Endothelial cell of umbilical vein (primary cell): ENCODE measurements at regions not wholly inside any gene's neighbourhood (a gene's known extent, or its start where the extent isn't known, plus 50 kb on each side); places are given as distances from the start of the nearest gene placed in this dataset.

ENCODE experiments used
- BruUV-seq: library from RNA; stranded (reverse); fragments of 400-500 nt; replicated peaks from 2 replicates; lab custom pipeline; 2021; lab: Mats Ljungman, UMichigan
- CTCF ChIA-PET: fragments of 300-600, 350-600 bp; sonication (Branson Sonifier 250); formaldehyde crosslinking; loops from one replicate; lab custom pipeline; 2021; ENCODE audit warnings: antibody characterized with exemption, inconsistent platforms; lab: Charles Lee
- POLR2A ChIA-PET: fragments of 300-600, 350-600 bp; sonication (Branson Sonifier 250); formaldehyde crosslinking; loops from one replicate; lab custom pipeline; 2021; ENCODE audit warnings: antibody characterized with exemption, inconsistent platforms; lab: Charles Lee
- DNase-seq: peaks from one replicate; pipeline ENCODE4 v3.0.0-alpha.2; 2011; ENCODE audit warnings: low read depth, low spot score
- FAIRE-seq: peaks from 2 replicates; lab custom pipeline; 2011; peaks lifted over from hg19 to GRCh38; lab: Jason Lieb, UNC
- H2AFZ ChIP-seq: 2 replicates; pipeline ENCODE4 v1.6.0; 2012; ENCODE audit warnings: low read depth, low read length, control low read depth, inconsistent platforms
- H3K27ac ChIP-seq: 2 replicates; pipeline ENCODE4 v1.5.1; 2011; ENCODE audit warnings: low read depth, mild to moderate bottlenecking, control low read depth, low read length, moderate library complexity; ENCODE audit not compliant: insufficient read depth
- H3K27me3 ChIP-seq, 2 experiments: 2 replicates each; pipeline versions ENCODE4 v1.6.0 to v1.6.1; 2011; ENCODE audit warnings: low read length in 2 of 2, mixed read lengths in 1 of 2; ENCODE audit not compliant: control insufficient read depth in 2 of 2, insufficient read depth in 2 of 2
- H3K36me3 ChIP-seq, 2 experiments: 2 replicates in 1 of 2; 3 replicates in 1 of 2; pipeline ENCODE4 v1.5.1; 2011; ENCODE audit warnings: low read length in 2 of 2, mild to moderate bottlenecking in 1 of 2, moderate library complexity in 1 of 2; ENCODE audit not compliant: control insufficient read depth in 2 of 2, insufficient read depth in 2 of 2; ENCODE audit errors: extremely low read depth in 1 of 2
- H3K4me1 ChIP-seq: 3 replicates; pipeline ENCODE4 v1.5.1; 2011; ENCODE audit warnings: mild to moderate bottlenecking, low read length; ENCODE audit not compliant: control insufficient read depth, insufficient read depth; ENCODE audit errors: extremely low read depth
- H3K4me2 ChIP-seq: 2 replicates; pipeline ENCODE4 v1.6.1; 2011; ENCODE audit warnings: low read length, control low read depth, mixed read lengths; ENCODE audit not compliant: insufficient read depth
- H3K4me3 ChIP-seq, 3 experiments: fragments of 200-600 bp in 1 of 3; sonication (generic), shearing (Covaris generic) in 1 of 3; replicated peaks in 1 of 3; 2 replicates each; pipeline ENCODE4 v1.5.1; 2011 to 2016; ENCODE audit warnings: control low read depth in 3 of 3, low read length in 3 of 3, mild to moderate bottlenecking in 2 of 3, inconsistent platforms in 1 of 3, low read depth in 1 of 3, moderate library complexity in 1 of 3; ENCODE audit not compliant: insufficient read depth in 1 of 3
- H3K79me2 ChIP-seq: 2 replicates; pipeline ENCODE4 v1.6.0; 2012; ENCODE audit warnings: low read length, inconsistent platforms; ENCODE audit not compliant: control insufficient read depth, insufficient read depth
- H3K9ac ChIP-seq: replicated peaks from 2 replicates; pipeline ENCODE3; 2011; ENCODE audit warnings: low read length, control low read depth; ENCODE audit not compliant: insufficient read depth; ENCODE audit errors: extremely low read depth
- H3K9me1 ChIP-seq: replicated peaks from 3 replicates; pipeline ENCODE4 v1.6.0; 2011; ENCODE audit warnings: mild to moderate bottlenecking, low read length; ENCODE audit not compliant: control insufficient read depth, insufficient read depth; ENCODE audit errors: extremely low read depth
- H3K9me3 ChIP-seq: replicated peaks from 2 replicates; pipeline ENCODE4 v1.5.1; 2012; ENCODE audit warnings: low read length, inconsistent platforms; ENCODE audit not compliant: control insufficient read depth, insufficient read depth
- H4K20me1 ChIP-seq: replicated peaks from 2 replicates; pipeline ENCODE3; 2011; ENCODE audit warnings: mild to moderate bottlenecking, low read length; ENCODE audit not compliant: control insufficient read depth, insufficient read depth; ENCODE audit errors: extremely low read depth
- CTCF ChIP-seq, 2 donors: IDR thresholded peaks; 1 replicate in 1 of 2; 2 replicates in 1 of 2; pipeline ENCODE4 v1.5.1; 2011; ENCODE audit warnings: low read length in 2 of 2, mild to moderate bottlenecking in 2 of 2, moderate library complexity in 2 of 2, control low read depth in 1 of 2, inconsistent platforms in 1 of 2, low read depth in 1 of 2; ENCODE audit not compliant: insufficient read depth in 1 of 2; ENCODE audit errors: extremely low read depth in 1 of 2
- EZH2 ChIP-seq: IDR thresholded peaks from 2 replicates; pipeline ENCODE4 v1.6.1; 2012; ENCODE audit warnings: borderline replicate concordance, low read depth, mild to moderate bottlenecking, moderate library complexity, low read length, inconsistent platforms; ENCODE audit not compliant: severe bottlenecking
- FOS ChIP-seq: IDR thresholded peaks from 2 replicates; pipeline ENCODE4 v1.6.1; 2011; ENCODE audit warnings: mild to moderate bottlenecking, low read length, moderate library complexity, borderline replicate concordance; ENCODE audit not compliant: insufficient read depth
- GATA2 ChIP-seq: IDR thresholded peaks from 2 replicates; pipeline ENCODE4 v1.7.0; 2011; ENCODE audit warnings: low read depth, mild to moderate bottlenecking, moderate library complexity, mixed read lengths, low read length; ENCODE audit not compliant: insufficient read length, insufficient read depth
- JUN ChIP-seq: IDR thresholded peaks from 2 replicates; pipeline ENCODE4 v1.6.1; 2011; ENCODE audit warnings: borderline replicate concordance, low read depth; ENCODE audit not compliant: insufficient read length, insufficient read depth
- MAX ChIP-seq: IDR thresholded peaks from 2 replicates; pipeline ENCODE4 v1.6.1; 2011; ENCODE audit not compliant: insufficient read depth, insufficient read length
- MYC ChIP-seq: IDR thresholded peaks from one replicate; pipeline ENCODE4 v1.6.1; 2011; ENCODE audit warnings: mild to moderate bottlenecking, low read depth, low read length
- POLR2A ChIP-seq: IDR thresholded peaks from 2 replicates; pipeline ENCODE4 v1.6.1; 2012; ENCODE audit warnings: low read depth, mild to moderate bottlenecking, control low read depth, low read length
- POLR2AphosphoS5 ChIP-seq: IDR thresholded peaks from 2 replicates; pipeline ENCODE4 v1.6.1; 2012; ENCODE audit warnings: low read depth, mild to moderate bottlenecking, control low read depth, low read length, moderate library complexity; ENCODE audit not compliant: insufficient read depth
- dilution Hi-C: fragments of 300-500 bp; cut with MboI; formaldehyde crosslinking; loops from one replicate; pipeline ENCODE4 v1.15.0; 2019; ENCODE audit warnings: low sequenced_read_pairs; ENCODE audit not compliant: extremely low pct_ligation_motif_present
- intact Hi-C: fragments of 100-400 bp; cut with micrococcal nuclease; formaldehyde crosslinking; loops from one replicate; pipeline ENCODE4 v1.10.0; 2022

- no peaks in the 10 kb centered on the region for H3K9me1 ChIP-seq
- no peaks in the 10 kb centered on the region for H3K9me3 ChIP-seq
- H2AFZ ChIP-seq, result peak overlapping the region; percentile 65
- H3K27ac ChIP-seq, result peak overlapping the region; percentile 92
- H3K27me3 ChIP-seq, result no peaks in the 10 kb centered on the region
- dilution Hi-C loops (no loop called here), intact Hi-C loops (loop anchor here (1.0 to 5.0 kb wide), 5 partner anchors 16 to 291 kb away; no protein-coding TSS in a partner anchor)
- BruUV-seq, result no TSS peak
- DNase-seq (peak; percentile 86), FAIRE-seq (peak; percentile 80)
- CTCF ChIA-PET, result interaction anchor here (1.2 to 1.7 kb wide), 2 partner anchors 16 to 328 kb away, joined by 6 read pairs; no protein-coding TSS in a partner anchor
- H3K79me2 ChIP-seq, result no peaks in the 10 kb centered on the region
- no peaks in the 10 kb centered on the region for H3K36me3 ChIP-seq
- TF ChIP-seq FOS (peak; percentile 89), MAX (no peak), JUN (peak; percentile 78), GATA2 (peak; percentile 55), EZH2 (no peak), POLR2A (no peak), POLR2AphosphoS5 (peak; percentile 52)
- no peak overlapping the region for H3K9ac ChIP-seq
- H3K4me2 ChIP-seq, result peak overlapping the region; percentile 43
- H3K4me3 ChIP-seq, result peak overlapping the region in 1 of 3 experiments; percentile 3
- H3K4me1 ChIP-seq, result peaks cover 19% of the 10 kb centered on the region
- no peaks in the 10 kb centered on the region for H4K20me1 ChIP-seq
- POLR2A ChIA-PET, result no interaction called here
Measured at GRCh38 chr13:74891610-74892009, 590.4 kb downstream of the TBC1D4 start.

GRCh38 chr13:74889321-74889720, 592.6 kb downstream of the TBC1D4 start:
- dilution Hi-C loops, result no loop called here
- Histone ChIP-seq H3K4me2 (no peak overlapping the region), H3K36me3 (no peaks in the 10 kb centered on the region), H3K79me2 (no peaks in the 10 kb centered on the region), H3K4me3 (no peak overlapping the region), H3K27ac (no peak overlapping the region), H3K9me3 (no peaks in the 10 kb centered on the region), H2AFZ (no peak overlapping the region), H3K9ac (no peak overlapping the region), H3K27me3 (no peaks in the 10 kb centered on the region), H3K9me1 (no peaks in the 10 kb centered on the region), H4K20me1 (no peaks in the 10 kb centered on the region), H3K4me1 (peaks cover 19% of the 10 kb centered on the region)
- ChIA-PET CTCF (no interaction called here), POLR2A (no interaction called here)
- intact Hi-C loops, result no loop called here
- TF ChIP-seq JUN (no peak), MYC (no peak), FOS (no peak), POLR2AphosphoS5 (no peak), MAX (no peak), GATA2 (no peak), CTCF (IDR thresholded peaks at IDR 0.05; ENCODE audit: extremely low read depth in 1 of 2, insufficient read depth in 1 of 2, low read depth in 1 of 2, low read length in 2 of 2) (no peak), POLR2A (no peak), EZH2 (no peak)
- no peak for DNase-seq
- BruUV-seq, result no TSS peak
- no peak for FAIRE-seq
